Right atrium auricular region (tissue), 2 donors: ENCODE measurements at regions not wholly inside any gene's neighbourhood (a gene's known extent, or its start where the extent isn't known, plus 50 kb on each side); places are given as distances from the start of the nearest gene placed in this dataset.
"Not testable (repeated sequence)": the region's sequence is repeated elsewhere in the genome, so short reads cannot be mapped to it uniquely, and the experiment has no call there.

Experiments
- DNase-seq: peaks from one replicate; pipeline ENCODE4 v3.0.0-alpha.2; 2019; ENCODE audit warnings: low spot score
- H3K27ac ChIP-seq, 2 donors: fragments of 200-600 bp; sonication (generic); 1 replicate in 1 of 2; 2 replicates in 1 of 2; pipeline ENCODE4 v1.5.1; 2016 to 2019
- H3K27me3 ChIP-seq, 2 donors: fragments of 200-600 bp; sonication (generic); one replicate each; pipeline versions ENCODE4 v1.5.1 to v1.6.0; 2017 to 2019
- H3K36me3 ChIP-seq: fragments of 200-600 bp; sonication (generic); one replicate; pipeline ENCODE4 v1.5.1; 2016
- H3K4me1 ChIP-seq, 2 donors: fragments of 200-600 bp; sonication (generic); one replicate each; pipeline versions ENCODE4 v1.5.1 to v1.6.0; 2017 to 2019
- H3K4me3 ChIP-seq, 2 donors: fragments of 200-600 bp; sonication (generic); 1 replicate in 1 of 2; 2 replicates in 1 of 2; pipeline ENCODE4 v1.5.1; 2017 to 2019; ENCODE audit warnings: mild to moderate bottlenecking in 1 of 2, moderate library complexity in 1 of 2
- H3K9me3 ChIP-seq, 2 donors: fragments of 200-600 bp; sonication (generic); one replicate each; pipeline ENCODE4 v1.5.1; 2019
- TF ChIP-seq, protein P1 (sequence below), 2 donors: fragments of 200-600 bp; sonication (generic); IDR thresholded peaks; one replicate each; pipeline ENCODE4 v1.5.1; 2019; ENCODE audit warnings: antibody characterized with exemption in 2 of 2

DNA sequence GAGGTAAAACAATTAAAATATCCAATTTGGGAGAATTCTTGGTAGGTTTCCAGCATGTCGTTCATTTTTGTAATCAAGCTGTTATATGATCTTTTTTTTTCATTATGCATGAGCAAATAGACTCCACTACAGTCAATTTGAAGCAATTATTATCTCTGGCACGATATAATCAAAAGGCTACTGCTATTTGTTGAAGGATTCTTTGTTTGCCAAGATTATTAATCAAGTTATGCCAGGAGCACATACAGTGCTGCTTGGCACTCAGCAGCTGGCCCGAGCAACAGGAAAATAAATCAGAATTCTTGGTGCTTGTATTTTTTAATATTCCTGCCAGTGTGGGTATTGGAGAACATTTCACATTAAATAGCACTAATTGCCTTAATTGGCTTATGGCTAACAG, 279.5 kb downstream of the RND3 start:
- Histone ChIP-seq H3K36me3 (no peaks in the 10 kb centered on the region), H3K4me1 (no peaks in the 10 kb centered on the region), H3K4me3 (no peak overlapping the region), H3K27me3 (no peaks in the 10 kb centered on the region), H3K27ac (no peak overlapping the region), H3K9me3 (no peaks in the 10 kb centered on the region)
- TF ChIP-seq, protein P1, sequence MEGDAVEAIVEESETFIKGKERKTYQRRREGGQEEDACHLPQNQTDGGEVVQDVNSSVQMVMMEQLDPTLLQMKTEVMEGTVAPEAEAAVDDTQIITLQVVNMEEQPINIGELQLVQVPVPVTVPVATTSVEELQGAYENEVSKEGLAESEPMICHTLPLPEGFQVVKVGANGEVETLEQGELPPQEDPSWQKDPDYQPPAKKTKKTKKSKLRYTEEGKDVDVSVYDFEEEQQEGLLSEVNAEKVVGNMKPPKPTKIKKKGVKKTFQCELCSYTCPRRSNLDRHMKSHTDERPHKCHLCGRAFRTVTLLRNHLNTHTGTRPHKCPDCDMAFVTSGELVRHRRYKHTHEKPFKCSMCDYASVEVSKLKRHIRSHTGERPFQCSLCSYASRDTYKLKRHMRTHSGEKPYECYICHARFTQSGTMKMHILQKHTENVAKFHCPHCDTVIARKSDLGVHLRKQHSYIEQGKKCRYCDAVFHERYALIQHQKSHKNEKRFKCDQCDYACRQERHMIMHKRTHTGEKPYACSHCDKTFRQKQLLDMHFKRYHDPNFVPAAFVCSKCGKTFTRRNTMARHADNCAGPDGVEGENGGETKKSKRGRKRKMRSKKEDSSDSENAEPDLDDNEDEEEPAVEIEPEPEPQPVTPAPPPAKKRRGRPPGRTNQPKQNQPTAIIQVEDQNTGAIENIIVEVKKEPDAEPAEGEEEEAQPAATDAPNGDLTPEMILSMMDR (IDR thresholded peaks at IDR 0.05): no peak
- no peak for DNase-seq

DNA sequence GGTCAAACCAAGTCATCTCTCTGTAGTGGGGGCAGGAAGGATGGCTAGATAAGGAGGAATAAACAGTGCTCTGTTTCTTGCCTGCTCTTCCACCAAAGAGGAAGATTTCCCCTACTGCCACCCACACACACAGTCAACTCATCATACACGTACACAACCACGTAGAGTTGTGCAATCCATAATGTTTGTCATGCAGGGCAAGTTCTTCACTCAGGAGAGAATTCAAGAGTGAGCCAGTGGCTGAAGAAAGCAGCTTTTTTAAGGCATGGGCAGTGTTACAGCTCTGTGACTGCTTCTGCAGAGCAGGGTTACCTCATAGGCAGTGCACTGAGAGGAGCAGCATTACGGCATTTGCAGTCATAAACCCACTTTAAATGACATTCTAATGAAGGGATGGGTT, 283.0 kb downstream of the RND3 start:
- no peak overlapping the region for H3K4me3 ChIP-seq
- no peaks in the 10 kb centered on the region for H3K9me3 ChIP-seq
- no peak overlapping the region for H3K27ac ChIP-seq
- TF ChIP-seq, protein P1 (IDR thresholded peaks at IDR 0.05): no peak
- H3K27me3 ChIP-seq: no peaks in the 10 kb centered on the region
- no peaks in the 10 kb centered on the region for H3K36me3 ChIP-seq
- no peaks in the 10 kb centered on the region for H3K4me1 ChIP-seq
- DNase-seq: no peak

DNA sequence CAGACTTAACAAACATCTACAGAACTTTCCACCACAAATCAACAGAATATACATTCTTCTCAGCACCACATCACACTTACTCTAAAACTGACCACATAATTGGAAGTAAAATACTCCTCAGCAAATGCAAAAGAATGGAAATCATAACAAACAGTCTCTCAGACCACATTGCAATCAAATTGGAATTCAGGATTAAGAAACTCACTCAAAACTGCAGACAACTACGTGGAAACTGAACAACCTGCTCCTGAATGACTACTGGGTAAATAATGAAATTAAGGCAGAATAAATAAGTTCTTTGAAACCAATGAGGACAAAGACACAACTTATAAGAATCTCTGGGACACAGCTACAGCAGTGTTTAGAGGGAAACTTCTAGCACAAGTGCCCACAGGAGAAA, 292.7 kb downstream of the RND3 start:
- H3K36me3 ChIP-seq, H3K4me3 ChIP-seq, H3K9me3 ChIP-seq, DNase-seq, H3K27me3 ChIP-seq, H3K27ac ChIP-seq, H3K4me1 ChIP-seq: not testable (repeated sequence)

DNA sequence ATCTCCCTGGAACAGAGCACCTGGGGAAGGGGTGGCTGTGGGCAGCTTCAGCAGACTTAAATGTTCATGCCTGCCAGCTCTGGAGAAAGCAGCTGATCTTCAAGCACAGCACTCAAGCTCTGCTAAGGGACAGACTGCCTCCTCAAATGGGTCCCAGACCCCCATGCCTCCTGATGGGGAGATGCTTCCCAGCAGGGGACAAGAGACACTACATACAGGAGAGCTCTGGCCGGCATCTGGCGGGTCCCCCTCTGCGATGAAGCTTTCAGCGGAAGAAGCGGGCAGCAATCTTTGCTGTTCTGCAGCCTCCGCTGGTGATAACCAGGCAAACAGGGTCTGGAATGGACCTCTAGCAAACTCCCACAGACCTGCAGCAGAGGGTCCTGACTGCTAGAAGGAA, 294.8 kb downstream of the RND3 start:
- Histone ChIP-seq H3K4me1 (no peaks in the 10 kb centered on the region), H3K9me3 (no peaks in the 10 kb centered on the region), H3K27me3 (no peaks in the 10 kb centered on the region), H3K27ac (no peak overlapping the region), H3K4me3 (no peak overlapping the region), H3K36me3 (no peaks in the 10 kb centered on the region)
- TF ChIP-seq, protein P1 (IDR thresholded peaks at IDR 0.05): no peak
- DNase-seq: no peak

GRCh38 chr2:150191349-150191748, 296.1 kb downstream of the RND3 start:
- Histone ChIP-seq H3K27ac (no peak overlapping the region), H3K4me1 (no peaks in the 10 kb centered on the region), H3K36me3 (no peaks in the 10 kb centered on the region), H3K9me3 (no peaks in the 10 kb centered on the region), H3K27me3 (no peaks in the 10 kb centered on the region), H3K4me3 (no peak overlapping the region)
- TF ChIP-seq, protein P1 (IDR thresholded peaks at IDR 0.05): no peak
- DNase-seq: no peak

DNA sequence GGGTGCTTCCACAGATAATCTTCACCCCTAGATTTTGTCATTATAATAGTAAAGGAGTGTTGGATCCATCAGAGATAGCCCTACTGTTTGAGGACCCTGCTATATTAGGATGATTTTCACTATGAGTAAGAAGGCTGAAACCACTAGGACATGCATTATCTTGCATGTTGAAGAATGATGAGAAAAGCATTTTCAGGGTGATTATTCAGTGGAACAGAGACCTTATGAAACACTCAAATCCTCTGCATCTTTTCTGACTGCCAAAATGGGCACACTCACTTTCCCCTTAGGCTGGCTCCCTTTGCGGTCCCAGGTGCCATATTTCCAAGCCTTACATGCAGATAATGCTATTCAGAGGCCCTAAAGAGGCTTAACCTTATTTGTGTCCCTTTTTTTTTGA, 296.9 kb downstream of the RND3 start:
- Histone ChIP-seq H3K4me3 (no peak overlapping the region), H3K4me1 (no peaks in the 10 kb centered on the region), H3K27me3 (no peaks in the 10 kb centered on the region), H3K36me3 (no peaks in the 10 kb centered on the region), H3K27ac (no peak overlapping the region), H3K9me3 (no peaks in the 10 kb centered on the region)
- TF ChIP-seq, protein P1 (IDR thresholded peaks at IDR 0.05): no peak
- no peak for DNase-seq
